ENCODE measurements at regions not wholly inside any gene's neighbourhood (a gene's known extent, or its start where the extent isn't known, plus 50 kb on each side); places are given as distances from the start of the nearest gene placed in this dataset.
A peak's percentile ranks its signal among the peaks of the same experiment; 100 is the strongest.
"Not testable (repeated sequence)": the region's sequence is repeated elsewhere in the genome, so short reads cannot be mapped to it uniquely, and the experiment has no call there.

DNA sequence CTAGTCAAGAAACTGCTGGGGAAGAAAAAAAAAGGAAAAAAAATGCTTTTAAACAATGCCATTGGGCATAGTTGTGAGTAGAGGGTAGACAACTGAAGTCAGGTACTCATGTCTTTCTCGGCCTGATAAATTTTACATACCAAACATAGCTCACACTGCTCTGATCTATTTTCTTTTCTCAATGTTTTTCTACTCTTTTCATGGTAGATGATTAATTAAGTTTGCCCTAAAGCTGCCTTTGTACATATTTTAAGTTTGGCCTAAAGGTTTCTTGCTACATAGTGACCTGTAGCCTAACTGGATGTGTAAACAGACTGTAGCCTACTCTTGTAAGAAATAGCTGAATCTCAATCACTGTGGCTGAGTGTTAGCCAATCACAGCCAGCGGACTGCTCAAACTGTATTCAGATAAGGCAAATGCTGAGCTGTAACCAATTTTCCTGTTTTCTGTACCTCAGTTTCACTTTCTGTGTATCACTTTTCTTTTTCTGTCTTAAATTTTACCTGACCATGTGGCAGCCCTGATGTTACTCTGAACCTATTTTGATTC lies 121.0 kb downstream of the PCDH10 start:
- no peak overlapping the region for H3K4me3 ChIP-seq (ENCODE audit: low read depth, low read length)
- TF ChIP-seq, protein P1, sequence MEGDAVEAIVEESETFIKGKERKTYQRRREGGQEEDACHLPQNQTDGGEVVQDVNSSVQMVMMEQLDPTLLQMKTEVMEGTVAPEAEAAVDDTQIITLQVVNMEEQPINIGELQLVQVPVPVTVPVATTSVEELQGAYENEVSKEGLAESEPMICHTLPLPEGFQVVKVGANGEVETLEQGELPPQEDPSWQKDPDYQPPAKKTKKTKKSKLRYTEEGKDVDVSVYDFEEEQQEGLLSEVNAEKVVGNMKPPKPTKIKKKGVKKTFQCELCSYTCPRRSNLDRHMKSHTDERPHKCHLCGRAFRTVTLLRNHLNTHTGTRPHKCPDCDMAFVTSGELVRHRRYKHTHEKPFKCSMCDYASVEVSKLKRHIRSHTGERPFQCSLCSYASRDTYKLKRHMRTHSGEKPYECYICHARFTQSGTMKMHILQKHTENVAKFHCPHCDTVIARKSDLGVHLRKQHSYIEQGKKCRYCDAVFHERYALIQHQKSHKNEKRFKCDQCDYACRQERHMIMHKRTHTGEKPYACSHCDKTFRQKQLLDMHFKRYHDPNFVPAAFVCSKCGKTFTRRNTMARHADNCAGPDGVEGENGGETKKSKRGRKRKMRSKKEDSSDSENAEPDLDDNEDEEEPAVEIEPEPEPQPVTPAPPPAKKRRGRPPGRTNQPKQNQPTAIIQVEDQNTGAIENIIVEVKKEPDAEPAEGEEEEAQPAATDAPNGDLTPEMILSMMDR (conservative IDR thresholded peaks at IDR 0.05; ENCODE audit: low read depth, low read length) = no peak

DNA sequence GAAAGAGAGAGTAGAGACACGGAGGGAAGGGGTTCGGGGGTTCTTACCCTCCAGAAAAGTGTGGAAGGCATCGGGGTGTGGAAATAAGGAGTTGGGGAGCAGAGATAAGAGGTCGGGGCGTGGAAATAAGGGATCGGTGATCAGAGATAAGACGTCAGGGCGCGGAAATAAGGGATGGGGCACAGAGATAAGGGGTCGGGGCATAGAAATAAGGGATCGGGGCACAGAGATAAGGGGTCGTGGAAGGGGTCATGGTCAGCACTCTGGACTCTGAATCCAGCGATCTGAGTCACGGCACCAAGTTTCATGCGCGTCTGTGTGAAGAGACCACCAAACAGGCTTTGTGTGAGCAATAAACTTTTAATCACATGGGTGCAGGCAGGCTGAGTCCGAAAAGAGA lies 119.1 kb downstream of the PCDH10 start:
- TF ChIP-seq, protein P1 (conservative IDR thresholded peaks at IDR 0.05; ENCODE audit: low read depth, low read length) = no peak
- no peak overlapping the region for H3K4me3 ChIP-seq (ENCODE audit: low read depth, low read length)
- DNase-seq (ENCODE audit: low read depth) = no peak

More for the DNA sequence above, 121.0 kb downstream of the PCDH10 start:
- DNase-seq (ENCODE audit: low read depth) = peak; percentile 10

DNA sequence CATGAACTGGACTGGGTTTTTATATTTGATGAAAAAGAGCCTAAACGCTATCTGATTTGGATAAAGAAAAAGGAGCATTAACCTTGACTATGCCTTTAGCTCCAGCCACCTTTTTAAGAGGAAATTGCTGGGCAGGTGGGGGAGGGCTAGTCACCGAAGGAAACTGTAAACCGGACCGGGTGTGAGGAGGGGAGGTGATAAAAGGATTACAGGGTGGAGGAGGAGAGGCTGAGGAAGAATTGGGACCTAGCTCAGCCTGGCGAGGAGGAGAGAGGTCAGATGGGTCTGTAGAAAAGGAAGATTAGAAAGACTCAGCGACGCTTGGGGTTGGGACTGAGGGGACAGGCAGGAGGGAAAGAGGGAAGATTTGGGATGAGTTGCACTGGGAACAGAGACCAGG lies 118.4 kb downstream of the PCDH10 start:
- not testable (repeated sequence) for DNase-seq (ENCODE audit: low read depth); H3K4me3 ChIP-seq (ENCODE audit: low read depth, low read length)

DNA sequence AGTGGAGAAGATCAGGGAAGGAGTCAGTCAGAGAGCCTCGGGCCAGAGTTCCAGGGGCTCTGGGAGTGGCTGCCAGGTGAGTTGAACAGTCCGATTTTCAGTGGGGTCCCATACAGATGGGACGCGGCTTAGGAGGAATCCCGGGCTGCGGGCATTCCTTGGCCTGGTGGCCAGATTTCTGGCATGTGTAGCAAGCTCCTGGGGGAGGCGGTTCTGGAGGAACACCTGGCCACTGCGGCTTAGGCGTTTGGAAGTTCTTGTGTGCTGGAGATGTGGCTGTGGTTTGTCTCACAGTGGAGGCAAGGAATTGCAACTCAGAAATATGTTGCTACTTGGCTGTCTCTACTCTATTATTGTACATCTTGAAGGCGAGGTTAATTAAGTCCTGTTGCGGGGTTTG lies 117.9 kb downstream of the PCDH10 start:
- not testable (repeated sequence) for DNase-seq (ENCODE audit: low read depth)

DNA sequence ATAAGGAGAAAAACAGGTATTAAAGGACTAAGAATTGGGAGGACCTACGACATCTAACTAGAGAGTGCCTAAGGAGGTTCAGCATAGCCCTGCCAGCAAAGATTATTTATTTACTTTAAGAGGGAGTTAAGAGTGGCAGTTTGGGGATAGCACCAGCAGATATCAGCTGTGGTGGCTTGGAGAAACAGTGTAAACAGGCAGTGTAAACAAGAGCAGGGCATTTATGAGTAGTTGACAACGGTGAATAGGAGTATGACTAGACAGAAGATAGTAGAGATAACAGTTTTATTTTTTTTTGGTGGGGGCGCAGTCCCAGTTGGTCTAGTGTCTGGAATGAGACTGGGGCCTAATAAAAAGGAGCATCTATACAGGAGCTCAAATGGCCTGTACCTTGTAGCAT lies 115.2 kb downstream of the PCDH10 start:
- not testable (repeated sequence) for DNase-seq (ENCODE audit: low read depth); H3K4me3 ChIP-seq (ENCODE audit: low read depth, low read length)

More for the DNA sequence above, 117.9 kb downstream of the PCDH10 start:
- not testable (repeated sequence) for H3K4me3 ChIP-seq (ENCODE audit: low read depth, low read length)

DNA sequence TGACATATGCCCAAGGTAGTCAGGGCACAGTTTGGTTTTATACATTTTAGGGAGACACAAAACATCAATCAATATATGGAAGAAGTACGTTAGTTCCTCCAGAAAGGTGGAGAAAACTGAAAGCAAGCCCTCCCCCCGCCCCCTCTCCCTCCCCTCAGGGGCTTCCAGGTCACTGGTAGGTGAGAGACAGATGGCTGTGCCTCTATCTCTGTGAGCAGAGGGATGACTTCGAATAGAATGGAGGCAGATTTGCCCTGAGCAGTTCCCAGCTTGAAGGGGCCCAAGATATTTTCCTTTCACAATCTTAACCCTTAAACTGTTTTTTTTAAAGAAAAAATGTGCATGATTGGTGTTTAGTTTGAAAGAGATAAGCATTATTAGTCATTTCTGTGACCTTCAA lies 114.0 kb downstream of the PCDH10 start:
- H3K4me3 ChIP-seq (ENCODE audit: low read depth, low read length) = no peak overlapping the region
- DNase-seq (ENCODE audit: low read depth) = no peak
- TF ChIP-seq, protein P1 (conservative IDR thresholded peaks at IDR 0.05; ENCODE audit: low read depth, low read length) = no peak

DNA sequence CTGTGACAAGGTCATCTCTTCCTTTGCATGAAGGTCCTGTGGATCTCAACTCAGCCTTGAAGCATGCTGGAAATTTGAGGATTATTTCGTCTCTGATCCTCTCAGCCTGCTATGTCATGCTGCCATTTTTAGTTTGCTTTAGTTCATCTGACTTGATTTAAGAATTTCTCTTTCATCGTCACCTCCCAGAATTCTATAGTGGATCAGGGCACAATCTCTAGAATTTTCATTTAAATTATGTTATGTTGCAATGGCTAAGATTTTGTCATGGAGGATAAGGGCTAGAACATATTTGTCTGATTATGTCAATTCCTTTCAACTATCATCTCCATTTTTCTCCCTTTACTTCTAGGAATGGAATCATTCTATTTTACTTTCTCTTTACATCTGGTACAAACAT lies 98.8 kb downstream of the PCDH10 start:
- no peak for DNase-seq (ENCODE audit: low read depth)
- no peak overlapping the region for H3K4me3 ChIP-seq (ENCODE audit: low read depth, low read length)
- TF ChIP-seq, protein P1 (conservative IDR thresholded peaks at IDR 0.05; ENCODE audit: low read depth, low read length) = no peak

DNA sequence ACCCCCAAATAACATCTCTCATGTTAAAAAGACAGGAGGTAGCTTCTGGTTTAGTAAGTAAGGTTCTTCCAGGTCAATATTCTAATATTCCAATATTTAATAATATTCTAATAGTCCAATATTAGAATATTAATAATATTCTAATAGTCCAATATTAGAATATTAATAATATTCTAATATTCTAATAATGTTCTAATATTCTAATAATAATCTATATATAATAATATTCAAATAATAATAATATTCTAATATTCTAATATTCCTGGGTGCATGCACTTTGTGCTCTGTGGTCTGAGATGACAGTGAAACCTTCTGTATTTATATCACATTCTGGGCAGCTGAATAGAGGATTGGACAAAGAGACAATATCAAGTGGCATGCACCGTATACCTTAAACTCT lies 96.1 kb downstream of the PCDH10 start:
- no peak overlapping the region for H3K4me3 ChIP-seq (ENCODE audit: low read depth, low read length)
- TF ChIP-seq, protein P1 (conservative IDR thresholded peaks at IDR 0.05; ENCODE audit: low read depth, low read length) = no peak
- no peak for DNase-seq (ENCODE audit: low read depth)

Data from choroid plexus epithelial cell (primary cell).